Left ventricle myocardium superior (tissue), 1 donor: ENCODE measurements at regions not wholly inside any gene's neighbourhood (a gene's known extent, or its start where the extent isn't known, plus 50 kb on each side); places are given as distances from the start of the nearest gene placed in this dataset.
"Not testable (repeated sequence)": the region's sequence is repeated elsewhere in the genome, so short reads cannot be mapped to it uniquely, and the experiment has no call there.

Experiments used
- ATAC-seq: fragments of 200-7000 bp; cut with Tn5 transposase; one replicate; pipeline ENCODE4 v1.9.1; 2020; ENCODE audit warnings: mild to moderate bottlenecking, moderate library complexity
- DNase-seq: peaks from one replicate; pipeline ENCODE4 v3.0.0-alpha.2; 2020
- intact Hi-C: fragments of 100-400 bp; cut with micrococcal nuclease; formaldehyde crosslinking; loops from one replicate; pipeline ENCODE4 v1.11.0; 2022
- donor health status: DM: no; HTN: yes; CAD: no; lungs with severe emphysema.

- intact Hi-C loops, ATAC-seq, DNase-seq: not testable (repeated sequence)
Observed at GRCh38 chr9:41839786-41840185, 289.4 kb downstream of the CNTNAP3B start.

GRCh38 chr9:41838953-41839352 lies 290.3 kb downstream of the CNTNAP3B start:
- ATAC-seq, intact Hi-C loops, DNase-seq: not testable (repeated sequence)

GRCh38 chr9:41838562-41838851 lies 290.7 kb downstream of the CNTNAP3B start:
- intact Hi-C loops, DNase-seq, ATAC-seq: not testable (repeated sequence)

- ATAC-seq, DNase-seq, intact Hi-C loops: not testable (repeated sequence)
Observed at GRCh38 chr9:41837684-41838561, 291.3 kb downstream of the CNTNAP3B start.

- intact Hi-C loops, DNase-seq, ATAC-seq: not testable (repeated sequence)
Observed at GRCh38 chr9:41833108-41833507, 296.1 kb downstream of the CNTNAP3B start.

- intact Hi-C loops, ATAC-seq: not testable (repeated sequence)
Observed at GRCh38 chr9:41824723-41825122, 304.5 kb downstream of the CNTNAP3B start.

GRCh38 chr9:41802706-41803105 lies 326.5 kb downstream of the CNTNAP3B start:
- intact Hi-C loops, DNase-seq, ATAC-seq: not testable (repeated sequence)

More at GRCh38 chr9:41824723-41825122, 304.5 kb downstream of the CNTNAP3B start:
- not testable (repeated sequence) for DNase-seq

- intact Hi-C loops, ATAC-seq, DNase-seq: not testable (repeated sequence)
Observed at GRCh38 chr9:41798684-41799083, 330.5 kb downstream of the CNTNAP3B start.

- intact Hi-C loops, DNase-seq, ATAC-seq: not testable (repeated sequence)
Observed at GRCh38 chr9:41790719-41791363, 338.4 kb downstream of the CNTNAP3B start.

- intact Hi-C loops, ATAC-seq, DNase-seq: not testable (repeated sequence)
Observed at GRCh38 chr9:41790007-41790406, 339.2 kb downstream of the CNTNAP3B start.

- DNase-seq, intact Hi-C loops, ATAC-seq: not testable (repeated sequence)
Observed at GRCh38 chr9:41789387-41789786, 339.8 kb downstream of the CNTNAP3B start.

- intact Hi-C loops, ATAC-seq, DNase-seq: not testable (repeated sequence)
Observed at GRCh38 chr9:41787951-41788350, 341.3 kb downstream of the CNTNAP3B start.

GRCh38 chr9:41787270-41787669 lies 342.0 kb downstream of the CNTNAP3B start:
- ATAC-seq, DNase-seq, intact Hi-C loops: not testable (repeated sequence)

GRCh38 chr9:41784006-41784405 lies 345.2 kb downstream of the CNTNAP3B start:
- DNase-seq, intact Hi-C loops, ATAC-seq: not testable (repeated sequence)

GRCh38 chr9:41783070-41783810 lies 346.0 kb downstream of the CNTNAP3B start:
- ATAC-seq, intact Hi-C loops, DNase-seq: not testable (repeated sequence)

- intact Hi-C loops, DNase-seq: not testable (repeated sequence)
Observed at GRCh38 chr9:41781899-41782298, 347.3 kb downstream of the CNTNAP3B start.

GRCh38 chr9:41779897-41780406 lies 349.3 kb downstream of the CNTNAP3B start:
- ATAC-seq, DNase-seq, intact Hi-C loops: not testable (repeated sequence)

More at GRCh38 chr9:41781899-41782298, 347.3 kb downstream of the CNTNAP3B start:
- ATAC-seq: not testable (repeated sequence)

GRCh38 chr9:41779192-41779591 lies 350.0 kb downstream of the CNTNAP3B start:
- DNase-seq, ATAC-seq, intact Hi-C loops: not testable (repeated sequence)
